ENCODE measurements at regions not wholly inside any gene's neighbourhood (a gene's known extent, or its start where the extent isn't known, plus 50 kb on each side); places are given as distances from the start of the nearest gene placed in this dataset.

- Histone ChIP-seq H3K4me2 (no peak overlapping the region), H3K9ac (no peak overlapping the region), H3K27ac (ENCODE audit: low read depth in 2 of 2, low read length in 1 of 2) (no peak overlapping the region), H4K20me1 (ENCODE audit: insufficient read depth) (no peaks in the 10 kb centered on the region), H3K4me1 (ENCODE audit: control insufficient read depth in 1 of 2, insufficient read depth in 2 of 2, low read depth in 1 of 2, low read length in 1 of 2) (no peaks in the 10 kb centered on the region), H3F3A (replicated peaks; ENCODE audit: insufficient read depth) (no peaks in the 10 kb centered on the region), H2AFZ (ENCODE audit: low read depth) (no peak overlapping the region), H3K4me3 (ENCODE audit: low read depth in 2 of 2, low read length in 1 of 2) (no peak overlapping the region), H3K79me2 (ENCODE audit: insufficient read depth) (no peaks in the 10 kb centered on the region), H3K36me3 (replicated peaks in 1 of 2; ENCODE audit: control insufficient read depth in 1 of 2, insufficient read depth in 2 of 2, low read length in 1 of 2) (no peaks in the 10 kb centered on the region), H3K27me3 (ENCODE audit: insufficient read depth) (no peaks in the 10 kb centered on the region), H3K9me3 (no peaks in the 10 kb centered on the region), H3K9me2 (no peaks in the 10 kb centered on the region)
- TF ChIP-seq FOXJ3 (CRISPR knock-in tag; IDR thresholded peaks at IDR 0.05) (no peak), REST (IDR thresholded peaks at IDR 0.05; ENCODE audit: low read depth, low read length) (no peak), NFIC (IDR thresholded peaks at IDR 0.05; ENCODE audit: borderline replicate concordance) (no peak), GABPA (IDR thresholded peaks at IDR 0.05; ENCODE audit: low read depth) (no peak), ELF1 (IDR thresholded peaks at IDR 0.05) (no peak), FOSL2 (IDR thresholded peaks at IDR 0.05; ENCODE audit: borderline replicate concordance, low read depth) (no peak), CTCF (IDR thresholded peaks at IDR 0.05) (no peak), RFX5 (IDR thresholded peaks at IDR 0.05; ENCODE audit: low read length) (no peak), TCF12 (IDR thresholded peaks at IDR 0.05) (no peak), SMC3 (IDR thresholded peaks at IDR 0.05; ENCODE audit: low read depth, low read length) (no peak), GATA2 (CRISPR knock-in tag; IDR thresholded peaks at IDR 0.05) (no peak), MXI1 (IDR thresholded peaks at IDR 0.05; ENCODE audit: low read depth, low read length) (no peak)
- ChIA-PET POLR2A (no interaction called here), CTCF (no interaction called here)
- 41% methylated on average over 3 of the region's 3 CpGs for WGBS (ENCODE audit: low lambda C conversion rate)
- no peak for DNase-seq
Observed at GRCh38 chr4:14225688-14226207, 598.2 kb upstream of the BOD1L1 start.

GRCh38 chr4:14233126-14233525 is 605.6 kb upstream of the BOD1L1 start:
- 0% methylated on average over 1 of the region's 1 CpG for WGBS (ENCODE audit: low lambda C conversion rate)
- Histone ChIP-seq H3K9ac (no peak overlapping the region), H3K4me1 (ENCODE audit: control insufficient read depth in 1 of 2, insufficient read depth in 2 of 2, low read depth in 1 of 2, low read length in 1 of 2) (no peaks in the 10 kb centered on the region), H2AFZ (ENCODE audit: low read depth) (no peak overlapping the region), H3K4me2 (no peak overlapping the region), H4K20me1 (ENCODE audit: insufficient read depth) (no peaks in the 10 kb centered on the region), H3K4me3 (ENCODE audit: low read depth in 2 of 2, low read length in 1 of 2) (no peak overlapping the region), H3K9me2 (no peaks in the 10 kb centered on the region), H3K79me2 (ENCODE audit: insufficient read depth) (no peaks in the 10 kb centered on the region), H3K36me3 (replicated peaks in 1 of 2; ENCODE audit: control insufficient read depth in 1 of 2, insufficient read depth in 2 of 2, low read length in 1 of 2) (no peaks in the 10 kb centered on the region), H3K27me3 (ENCODE audit: insufficient read depth) (no peaks in the 10 kb centered on the region), H3K9me3 (no peaks in the 10 kb centered on the region), H3F3A (replicated peaks; ENCODE audit: insufficient read depth) (no peaks in the 10 kb centered on the region), H3K27ac (ENCODE audit: low read depth in 2 of 2, low read length in 1 of 2) (no peak overlapping the region)
- ChIA-PET POLR2A (no interaction called here), CTCF (interaction anchor here (1.1 to 1.6 kb wide), 3 partner anchors 9 to 27 kb away, joined by 3 to 6 read pairs (median 3); no protein-coding TSS in a partner anchor)
- DNase-seq: no peak
- TF ChIP-seq EZH2phosphoT487 (IDR thresholded peaks at IDR 0.05; ENCODE audit: borderline replicate concordance, low read depth) (no peak), MEF2A (IDR thresholded peaks at IDR 0.05; ENCODE audit: borderline replicate concordance, low read depth) (no peak), USF1 (IDR thresholded peaks at IDR 0.05; ENCODE audit: borderline replicate concordance, low read depth) (no peak), NRF1 (IDR thresholded peaks at IDR 0.05; ENCODE audit: low read depth, low read length) (no peak), SMC3 (IDR thresholded peaks at IDR 0.05; ENCODE audit: low read depth, low read length) (no peak), MAX (IDR thresholded peaks at IDR 0.05; ENCODE audit: low read depth) (no peak), PBX3 (IDR thresholded peaks at IDR 0.05) (no peak), FOXM1 (IDR thresholded peaks at IDR 0.05; ENCODE audit: low read depth) (no peak), NFIC (IDR thresholded peaks at IDR 0.05; ENCODE audit: borderline replicate concordance) (no peak), YY1 (IDR thresholded peaks at IDR 0.05; ENCODE audit: low read depth) (no peak), TEAD4 (IDR thresholded peaks at IDR 0.05; ENCODE audit: borderline replicate concordance, insufficient read depth) (no peak)

All from SK-N-SH (cell line).